NCI-H526 (cell line): ENCODE measurements at regions not wholly inside any gene's neighbourhood (a gene's known extent, or its start where the extent isn't known, plus 50 kb on each side); places are given as distances from the start of the nearest gene placed in this dataset.

ENCODE experiments used
- DNase-seq, 2 experiments: peaks; one replicate each; lab custom pipeline; 2025; lab: John Stamatoyannopoulos, UW

- no peak for DNase-seq
Observed at GRCh38 chrX:97666890-97667289, 783.2 kb downstream of the RPA4 start.

- no peak for DNase-seq
Observed at GRCh38 chrX:97668126-97668525, 784.4 kb downstream of the RPA4 start.

GRCh38 chrX:97672138-97672537 is 788.4 kb downstream of the RPA4 start:
- peak in 1 of 2 experiments; percentile 4 for DNase-seq

DNA sequence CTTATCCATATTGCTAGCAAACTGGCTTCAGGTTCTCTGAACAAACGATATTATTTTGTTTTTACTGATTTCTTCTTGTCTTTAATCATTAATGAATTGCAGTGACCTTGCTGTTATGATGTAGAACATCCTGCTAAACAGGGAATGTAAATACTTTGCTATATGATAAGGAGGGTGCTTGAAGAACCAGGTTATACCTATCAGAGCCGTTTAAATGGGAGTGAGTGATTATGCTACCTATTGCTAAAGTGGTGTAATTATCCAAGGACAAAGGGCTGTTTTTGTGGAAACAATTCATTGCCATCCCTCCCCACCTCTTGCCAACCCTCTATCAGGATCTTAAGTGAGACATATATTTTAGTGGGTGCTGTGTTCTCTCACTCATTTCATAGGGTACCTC is 788.9 kb downstream of the RPA4 start:
- no peak for DNase-seq

- DNase-seq: no peak
Observed at GRCh38 chrX:97673135-97673534, 789.4 kb downstream of the RPA4 start.

DNA sequence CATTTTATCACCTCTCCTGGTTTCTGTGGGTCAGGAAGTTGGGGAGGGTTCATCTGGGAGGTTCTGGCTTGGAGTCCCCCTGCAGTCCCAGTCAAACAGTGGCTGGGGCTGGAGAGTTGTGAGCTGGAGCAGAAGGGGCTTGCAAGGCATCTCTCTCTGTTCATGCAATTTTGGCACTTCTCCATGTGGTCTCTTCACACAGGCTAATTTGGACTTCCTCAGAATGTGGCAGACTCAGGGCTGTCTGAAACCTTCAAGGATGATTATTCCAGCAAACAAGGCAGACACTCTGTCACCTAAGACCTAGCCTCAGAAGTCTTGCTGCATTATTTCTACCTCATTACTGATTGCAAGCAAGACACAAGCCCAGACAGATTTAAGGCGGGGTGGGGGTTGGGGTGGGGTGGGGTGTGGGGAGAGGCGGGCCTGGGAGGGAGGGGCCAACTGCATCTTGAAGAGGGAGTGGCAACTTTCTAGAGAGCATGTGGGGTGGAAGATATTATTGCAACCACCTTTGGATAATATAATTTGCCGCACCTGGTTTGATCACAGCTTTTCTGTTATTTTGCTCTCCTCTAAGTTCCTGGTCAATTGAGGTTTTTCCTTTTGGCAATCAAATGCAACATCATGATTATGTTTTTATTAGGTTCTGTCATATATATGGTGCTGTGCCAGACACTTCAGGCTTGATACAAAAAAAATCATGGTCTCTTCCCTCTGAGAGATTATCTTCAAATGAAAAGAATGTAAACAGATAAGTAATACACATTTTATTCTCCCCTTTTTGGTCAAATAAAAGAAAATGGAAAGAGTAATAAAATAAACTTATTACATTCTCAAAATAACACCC is 799.5 kb downstream of the RPA4 start:
- DNase-seq: no peak

GRCh38 chrX:97685753-97686152 is 802.0 kb downstream of the RPA4 start:
- peak; percentile 2 to 52 for DNase-seq

DNA sequence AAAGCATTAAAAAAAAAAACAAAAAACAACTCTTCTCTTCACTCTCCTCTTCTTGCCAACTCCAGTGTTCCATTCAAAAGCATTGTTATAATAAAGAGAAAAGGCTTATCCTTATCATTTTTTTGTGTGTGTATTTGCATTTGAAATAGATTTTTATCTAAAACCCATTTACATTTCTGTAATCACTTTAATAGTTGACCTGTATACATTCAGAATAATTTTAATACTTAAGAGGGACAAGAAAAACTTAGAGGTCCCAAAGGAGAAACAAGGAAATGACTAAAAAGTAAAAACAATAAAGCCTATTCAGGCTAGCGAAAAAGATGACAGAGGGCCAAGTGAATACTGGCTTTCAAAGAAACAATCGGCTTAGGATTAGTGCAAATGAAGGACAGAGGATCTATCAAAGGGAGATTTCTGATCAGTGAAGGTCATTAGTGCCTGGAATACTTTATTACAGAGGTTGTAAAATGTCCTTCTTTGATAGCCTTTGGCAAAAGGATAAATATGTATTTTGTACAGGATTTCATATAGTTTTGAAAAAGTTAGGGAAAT is 808.3 kb downstream of the RPA4 start:
- no peak for DNase-seq

- no peak for DNase-seq
Observed at GRCh38 chrX:97692575-97692974, 808.9 kb downstream of the RPA4 start.

DNA sequence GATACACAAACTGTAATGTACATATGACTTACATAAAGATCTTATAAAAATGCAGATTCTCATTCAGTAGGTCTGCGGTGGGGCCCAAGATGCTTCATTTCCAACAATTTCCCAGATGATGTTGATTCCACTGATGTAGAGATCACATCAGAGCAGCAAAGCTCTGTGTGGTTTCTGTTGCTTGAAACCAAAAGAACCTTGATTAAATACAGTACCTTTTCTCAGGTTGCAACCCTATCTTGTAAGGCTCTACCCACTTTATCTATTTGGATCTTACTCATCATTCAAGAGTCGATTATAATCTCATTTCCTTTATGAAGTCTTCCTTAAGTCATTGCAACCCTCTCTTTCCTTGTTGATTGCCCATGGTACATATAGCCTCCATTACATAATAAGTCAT is 816.8 kb downstream of the RPA4 start:
- no peak for DNase-seq

GRCh38 chrX:97704474-97704873 is 820.8 kb downstream of the RPA4 start:
- no peak for DNase-seq

DNA sequence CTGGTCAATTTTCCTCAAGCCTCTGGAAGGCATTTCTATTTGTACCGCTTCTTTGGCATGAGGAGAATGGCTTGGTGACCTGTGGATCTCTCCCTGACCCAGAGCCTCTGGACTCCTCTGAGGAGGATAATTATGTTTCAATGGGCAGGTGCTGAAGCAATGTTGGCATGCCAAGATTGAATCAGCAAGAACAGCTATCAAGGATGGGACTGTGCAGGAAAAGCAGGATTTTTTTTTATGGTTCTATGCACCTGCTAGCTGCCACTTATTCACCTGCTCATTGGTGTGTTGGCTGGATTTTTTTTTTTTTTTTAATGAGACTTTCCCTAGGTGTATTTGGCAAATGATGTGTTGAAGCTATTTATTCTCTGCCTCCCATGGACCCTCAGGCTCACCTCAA is 821.2 kb downstream of the RPA4 start:
- DNase-seq: no peak

DNA sequence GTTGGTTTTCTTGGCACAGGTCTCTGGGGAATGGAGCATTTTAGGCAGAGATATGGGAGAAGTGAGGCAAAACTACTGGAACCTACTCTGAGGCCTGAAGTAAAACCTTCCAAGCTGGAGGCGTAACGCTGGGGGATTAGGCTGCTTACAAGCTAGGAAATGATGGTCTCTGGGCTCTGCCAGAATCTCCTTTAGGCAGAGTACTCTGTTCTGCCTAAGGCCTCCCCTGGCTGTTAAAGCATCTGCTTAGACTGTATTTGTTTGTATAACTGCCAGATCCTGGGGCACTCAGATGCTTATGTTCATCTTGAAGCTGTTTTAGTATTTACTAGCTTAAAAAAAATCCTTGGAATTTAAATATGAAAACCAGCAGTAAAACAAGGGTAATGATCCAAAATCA is 822.2 kb downstream of the RPA4 start:
- DNase-seq: no peak

GRCh38 chrX:97714072-97714471 is 830.4 kb downstream of the RPA4 start:
- no peak for DNase-seq

DNA sequence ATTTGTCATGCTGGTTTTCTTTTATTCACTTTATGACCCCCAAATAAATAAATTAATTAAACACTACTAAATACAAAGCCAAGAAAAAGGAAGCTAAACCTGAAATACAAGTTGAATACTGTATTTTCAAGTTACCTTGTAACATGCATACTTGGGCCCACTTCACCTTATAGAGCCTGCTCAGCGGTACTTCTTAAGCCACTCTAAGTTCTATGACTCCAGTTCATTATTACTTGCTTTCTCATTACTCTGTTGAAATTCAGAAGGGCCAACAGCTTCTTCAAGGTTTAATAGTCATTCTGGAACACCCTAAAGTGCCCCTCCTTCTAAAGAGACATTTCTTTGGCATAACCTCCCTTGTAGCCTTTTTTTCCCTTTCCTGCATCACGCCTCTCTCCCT is 844.5 kb downstream of the RPA4 start:
- DNase-seq: no peak

DNA sequence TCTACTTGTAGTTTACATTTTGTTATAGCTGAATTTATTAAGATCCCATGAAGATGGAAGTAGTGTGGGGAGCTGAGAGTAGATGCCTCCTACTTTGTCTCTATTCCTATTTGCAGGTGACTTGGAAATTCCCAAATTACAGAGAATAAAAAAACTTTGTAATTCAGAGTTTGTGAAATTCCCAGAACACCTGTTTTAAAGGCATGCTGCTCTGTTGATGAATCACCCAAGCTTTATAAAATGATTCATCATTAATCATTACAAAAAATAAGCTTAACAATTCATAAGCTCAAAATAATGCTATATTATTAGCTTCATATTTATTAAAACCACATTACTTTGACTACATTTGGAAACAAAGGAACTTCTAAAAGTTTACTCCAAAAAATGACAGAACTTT is 856.3 kb downstream of the RPA4 start:
- no peak for DNase-seq

DNA sequence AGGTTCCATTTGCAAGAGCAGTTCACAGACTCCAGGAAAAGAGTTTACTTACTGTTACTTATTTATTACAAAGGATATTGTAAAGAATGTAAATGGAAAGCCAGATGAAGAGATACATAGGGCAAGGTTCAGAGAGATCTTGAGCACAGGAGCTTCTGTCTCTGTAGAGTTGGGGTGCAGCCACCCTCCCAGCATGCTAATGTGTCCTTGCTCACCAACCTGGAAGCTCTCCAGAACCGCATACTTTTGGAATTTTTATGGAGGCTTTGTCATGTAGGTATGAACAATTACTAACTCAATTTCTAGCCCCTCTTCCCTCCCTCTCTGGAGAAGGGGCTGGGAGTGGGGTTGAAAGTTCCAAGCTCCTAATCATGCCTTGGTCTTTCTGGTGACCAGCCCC is 857.2 kb downstream of the RPA4 start:
- DNase-seq: no peak

- DNase-seq: peak; percentile 0 to 20
Observed at GRCh38 chrX:97743014-97743413, 859.3 kb downstream of the RPA4 start.

- DNase-seq: no peak
Observed at GRCh38 chrX:97747346-97747745, 863.6 kb downstream of the RPA4 start.

DNA sequence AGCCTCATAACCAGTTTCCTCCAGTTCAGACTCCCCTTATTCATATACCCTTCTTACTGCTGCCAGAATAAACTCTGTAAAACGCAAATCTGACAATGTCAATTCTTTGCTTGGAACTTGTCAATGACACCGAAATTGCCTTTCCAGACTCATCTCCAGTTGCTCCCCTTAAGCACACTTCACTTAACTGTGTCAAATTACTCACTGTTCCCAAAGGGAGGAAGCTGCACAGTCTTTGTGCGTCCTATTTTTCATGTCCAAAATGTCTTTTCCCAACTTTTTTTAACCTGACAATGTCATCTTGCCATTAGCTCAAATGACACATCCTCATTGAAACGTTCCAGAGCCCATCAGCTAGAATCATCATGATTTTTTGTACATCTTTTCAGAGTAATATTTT is 867.3 kb downstream of the RPA4 start:
- DNase-seq: no peak

DNA sequence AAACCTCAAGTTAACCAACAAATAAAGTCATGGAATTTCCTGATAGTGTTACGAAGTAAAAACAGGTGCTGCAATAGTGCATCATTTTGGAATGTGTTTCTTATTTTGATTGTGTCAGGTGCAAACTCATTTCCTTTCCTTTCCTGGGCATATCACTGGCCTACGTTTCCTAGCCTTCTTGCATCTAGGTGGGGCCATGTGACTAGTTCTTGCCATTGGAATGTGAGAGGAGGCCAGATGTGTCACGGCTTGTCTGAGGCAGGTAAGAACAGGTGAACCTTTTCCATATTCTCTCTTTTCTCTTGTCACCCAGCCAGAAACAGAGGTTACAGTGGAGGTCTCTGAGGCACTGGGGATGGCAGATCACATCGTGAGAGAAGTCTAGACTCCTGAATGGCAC is 868.0 kb downstream of the RPA4 start:
- no peak for DNase-seq

DNA sequence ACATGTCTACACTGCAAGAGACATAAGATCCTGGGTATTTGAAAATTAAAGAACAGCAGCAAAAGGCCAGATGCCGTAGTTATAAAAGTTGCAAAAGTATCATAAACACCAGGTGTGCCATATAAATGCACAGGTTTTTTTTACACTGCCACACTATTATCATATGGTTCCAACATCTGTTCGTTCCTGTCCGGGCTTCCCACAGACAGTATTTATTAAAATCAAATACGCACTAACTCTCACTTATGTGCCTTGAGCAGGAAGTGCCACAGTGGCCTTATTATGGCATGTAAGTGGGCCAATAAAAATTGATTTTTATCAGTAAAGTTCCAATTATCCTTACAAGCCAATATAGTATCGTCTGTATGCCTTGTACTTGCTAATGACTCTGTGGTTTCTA is 873.2 kb downstream of the RPA4 start:
- no peak for DNase-seq

- DNase-seq: no peak
Observed at GRCh38 chrX:97763391-97763790, 879.7 kb downstream of the RPA4 start.

DNA sequence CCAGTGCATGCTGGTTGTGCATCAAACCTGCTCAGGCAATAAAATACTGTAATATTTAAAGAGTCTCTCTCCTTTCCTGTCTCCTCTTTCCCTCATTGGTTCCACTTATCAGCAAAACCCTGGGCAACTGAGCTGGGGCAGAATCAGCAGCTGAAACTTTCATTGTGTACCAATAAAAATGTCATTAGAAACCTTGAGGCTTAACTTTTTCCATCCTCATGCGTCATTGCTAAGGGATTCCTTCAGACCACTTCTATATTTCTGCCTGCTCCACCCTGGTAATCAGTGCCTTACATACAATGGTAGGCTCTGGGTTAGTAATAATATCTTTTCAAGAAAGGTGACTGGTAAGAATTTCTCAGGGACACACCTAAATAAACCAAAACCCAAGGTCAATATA is 880.3 kb downstream of the RPA4 start:
- no peak for DNase-seq
